Fibroblast of lung (primary cell): ENCODE measurements at regions not wholly inside any gene's neighbourhood (a gene's known extent, or its start where the extent isn't known, plus 50 kb on each side); places are given as distances from the start of the nearest gene placed in this dataset.

ENCODE experiments used
- CTCF ChIP-seq, 2 donors: IDR thresholded peaks in 1 of 2; conservative IDR thresholded peaks in 1 of 2; 1 replicate in 1 of 2; 2 replicates in 1 of 2; pipeline ENCODE4 v1.5.1; 2011 to 2012; ENCODE audit warnings: low read length in 2 of 2, control low read depth in 1 of 2, inconsistent platforms in 1 of 2, low read depth in 1 of 2, mild to moderate bottlenecking in 1 of 2
- EZH2 ChIP-seq: IDR thresholded peaks from 2 replicates; pipeline ENCODE4 v1.5.1; 2012; ENCODE audit warnings: low read length, control low read depth, mild to moderate bottlenecking; ENCODE audit errors: missing control alignments

- no peak for TF ChIP-seq CTCF (conservative IDR thresholded peaks at IDR 0.05 in 1 of 2, IDR thresholded peaks at IDR 0.05 in 1 of 2; ENCODE audit: low read depth in 1 of 2, low read length in 2 of 2)
- TF ChIP-seq EZH2 = no peak
Measured at GRCh38 chr2:52035391-52035790, 1003.5 kb upstream of the NRXN1 start.
